ENCODE measurements at regions not wholly inside any gene's neighbourhood (a gene's known extent, or its start where the extent isn't known, plus 50 kb on each side); places are given as distances from the start of the nearest gene placed in this dataset.

DNA sequence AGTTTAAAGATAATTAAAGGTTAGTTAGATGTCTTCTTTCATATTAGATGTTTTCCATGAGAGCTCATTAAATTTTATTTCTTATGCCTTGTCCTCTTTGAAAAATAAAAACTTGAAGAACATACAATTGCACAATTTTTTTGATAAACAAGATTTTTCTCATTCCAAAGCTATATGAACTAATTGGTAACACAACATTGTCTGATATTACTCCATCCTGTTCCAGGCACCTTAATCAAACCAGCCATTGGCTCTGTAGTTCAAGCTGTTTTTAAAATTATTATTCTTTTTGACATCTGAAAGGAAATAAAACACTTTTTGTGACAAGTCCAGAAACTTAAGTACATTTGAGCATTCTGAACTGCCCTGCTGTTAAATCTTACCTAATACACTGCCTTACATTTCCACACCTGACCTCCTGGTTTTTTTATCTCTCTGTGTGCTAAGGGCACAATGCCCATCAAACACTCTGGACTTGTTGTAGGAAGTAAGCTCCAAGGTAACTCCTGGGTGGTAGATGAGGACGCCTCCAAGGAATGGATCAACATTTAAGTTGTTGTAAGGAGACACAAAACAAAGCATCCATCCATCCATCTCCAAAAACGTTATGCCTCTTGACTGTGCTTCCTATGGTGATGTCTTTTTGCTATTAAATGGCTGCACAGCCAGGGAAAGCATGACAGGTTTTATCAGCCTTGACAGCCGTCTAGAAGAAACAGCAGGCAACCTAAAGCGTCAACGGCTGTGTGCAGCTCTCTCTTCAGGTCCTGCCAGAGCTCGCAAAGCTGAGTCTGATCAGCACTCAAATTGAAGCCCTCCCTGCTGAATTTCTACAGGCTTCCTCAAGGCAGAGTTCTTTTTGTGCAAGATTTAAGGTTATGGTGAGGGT, 449.9 kb upstream of the FLRT2 start:
- no peak for DNase-seq

- no peak for DNase-seq
Observed at GRCh38 chr14:85084344-85084743, 445.6 kb upstream of the FLRT2 start.

GRCh38 chr14:85085981-85086380, 444.0 kb upstream of the FLRT2 start:
- DNase-seq, result no peak

GRCh38 chr14:85087201-85087600, 442.7 kb upstream of the FLRT2 start:
- DNase-seq, result no peak

GRCh38 chr14:85088192-85088591, 441.8 kb upstream of the FLRT2 start:
- DNase-seq, result no peak

GRCh38 chr14:85090681-85091080, 439.3 kb upstream of the FLRT2 start:
- no peak for DNase-seq

DNA sequence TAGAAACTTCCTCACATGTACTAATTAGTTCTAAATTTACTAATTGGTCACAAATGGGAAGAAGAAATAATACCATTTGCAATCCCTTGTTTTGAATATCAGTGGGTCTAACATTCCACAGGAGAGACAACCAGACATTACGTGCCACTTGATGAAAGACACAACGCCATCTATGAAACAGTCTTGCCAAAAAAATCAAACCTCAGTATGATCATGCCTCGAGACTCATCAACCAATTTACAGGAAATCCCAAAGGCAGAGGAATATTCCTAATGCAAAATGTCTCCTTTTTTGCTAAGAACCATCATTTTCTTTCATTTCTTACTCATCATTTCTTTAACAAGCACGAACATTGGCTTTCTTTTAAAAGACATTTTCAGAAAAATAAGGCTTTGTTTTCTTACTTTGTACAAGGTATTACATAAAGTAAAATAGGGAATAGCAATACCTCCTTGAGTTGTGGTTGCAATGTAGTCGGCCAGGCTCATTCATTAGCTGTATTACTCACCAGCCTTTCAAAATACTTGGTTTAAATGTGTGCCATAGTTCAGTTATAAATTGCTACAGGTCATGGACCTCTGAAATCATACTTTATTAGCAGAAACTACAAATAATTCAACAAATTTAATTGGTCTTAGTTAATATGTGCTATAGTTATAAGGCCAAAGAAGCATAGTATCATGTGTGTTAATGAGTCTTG, 436.2 kb upstream of the FLRT2 start:
- no peak for DNase-seq

DNA sequence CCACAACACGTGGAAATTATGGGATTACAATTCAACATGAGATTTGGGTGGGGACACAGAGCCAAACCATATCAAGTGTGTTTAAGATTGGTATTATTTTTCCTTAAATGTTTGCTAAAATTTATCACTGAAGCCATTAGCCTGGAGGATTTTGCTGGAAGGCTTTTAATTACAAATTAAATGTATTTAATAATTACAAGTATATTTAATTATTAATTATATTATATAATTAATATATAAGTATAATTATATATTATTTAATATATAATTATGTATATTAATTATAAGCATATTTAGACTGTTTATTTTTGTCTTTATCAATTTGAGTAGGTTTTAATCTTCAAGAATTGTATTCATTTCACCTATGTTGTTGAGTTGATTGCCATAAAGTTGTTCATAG, 427.4 kb upstream of the FLRT2 start:
- DNase-seq, result no peak

GRCh38 chr14:85106506-85106905, 423.4 kb upstream of the FLRT2 start:
- no peak for DNase-seq

DNA sequence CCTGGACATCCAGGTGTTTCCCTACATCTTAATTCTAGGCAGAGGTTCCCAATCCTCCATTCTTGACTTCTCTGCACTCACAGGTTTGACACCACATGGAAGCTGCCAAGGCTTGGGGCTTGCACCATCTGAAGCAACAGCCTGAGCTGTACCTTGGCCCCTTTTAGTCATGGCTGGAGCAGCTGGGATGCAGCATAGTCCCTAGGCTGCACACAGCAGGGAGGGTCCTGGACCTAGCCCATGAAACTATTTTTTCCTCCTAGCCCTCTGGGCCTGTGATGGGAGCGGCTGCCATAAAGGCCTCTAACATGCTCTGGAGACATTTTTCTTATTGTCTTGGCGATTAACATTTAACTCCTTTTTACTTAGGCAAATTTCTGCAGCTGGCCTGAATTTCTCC, 417.2 kb upstream of the FLRT2 start:
- no peak for DNase-seq

DNA sequence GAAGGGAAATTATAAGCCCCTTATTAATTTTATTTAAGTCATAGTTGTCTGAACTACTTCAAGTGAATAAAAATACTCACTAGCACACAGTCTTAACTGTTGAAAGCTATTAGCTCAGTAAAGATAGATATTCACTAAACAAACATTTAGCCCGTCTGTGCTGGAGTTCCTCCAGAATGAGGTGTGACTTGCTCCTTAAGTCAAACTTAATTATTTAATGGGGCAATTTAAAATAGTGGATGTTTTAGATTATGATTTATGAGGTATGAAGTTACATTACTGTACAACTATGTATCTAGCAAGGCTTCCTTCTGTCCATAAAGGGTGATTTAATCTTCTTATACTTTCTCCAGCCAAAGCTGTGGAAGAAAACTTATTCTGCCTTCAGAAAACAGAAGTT, 414.0 kb upstream of the FLRT2 start:
- DNase-seq, result no peak

- DNase-seq, result no peak
Observed at GRCh38 chr14:85118274-85118673, 411.7 kb upstream of the FLRT2 start.

GRCh38 chr14:85122690-85123089, 407.3 kb upstream of the FLRT2 start:
- DNase-seq, result no peak

DNA sequence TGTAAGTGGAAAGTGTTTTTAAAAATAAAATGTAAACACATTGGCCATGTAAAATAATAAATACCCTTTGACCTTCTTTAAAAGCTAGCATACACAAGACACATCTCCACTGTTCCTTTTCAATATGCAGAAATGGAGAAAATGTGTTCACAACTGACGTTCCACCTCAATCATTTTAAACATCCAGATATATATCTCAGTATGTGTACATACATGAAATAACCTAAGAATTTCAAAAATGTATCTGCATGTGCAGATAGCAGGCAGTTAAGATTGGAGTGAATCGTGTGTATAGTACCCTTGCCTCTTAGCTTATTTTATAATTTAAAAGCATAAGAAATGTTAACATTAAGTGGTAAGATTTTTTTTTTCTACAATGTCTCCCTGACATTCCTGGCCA, 406.2 kb upstream of the FLRT2 start:
- no peak for DNase-seq

GRCh38 chr14:85124631-85125290, 405.2 kb upstream of the FLRT2 start:
- DNase-seq, result no peak

DNA sequence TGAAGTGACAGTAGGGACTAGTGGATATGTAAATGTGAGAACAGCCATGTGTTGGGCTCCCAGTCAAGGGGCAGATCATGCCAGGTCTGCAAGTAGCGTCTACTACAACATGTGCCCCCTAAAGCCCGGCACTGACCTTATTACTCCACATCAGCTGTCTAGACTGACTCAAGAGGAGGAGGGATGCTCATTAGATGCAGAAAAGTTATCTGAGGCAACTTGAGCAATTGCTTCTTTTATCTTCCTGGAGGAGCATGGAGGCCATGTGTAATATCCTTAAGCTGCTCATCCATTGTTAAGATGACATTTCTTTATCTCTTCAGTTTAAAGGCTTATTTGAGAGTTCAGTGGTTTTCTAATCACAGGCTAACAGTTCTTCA, 404.7 kb upstream of the FLRT2 start:
- DNase-seq, result no peak

- DNase-seq, result no peak
Observed at GRCh38 chr14:85129921-85130320, 400.0 kb upstream of the FLRT2 start.

- no peak for DNase-seq
Observed at GRCh38 chr14:85131226-85131922, 398.6 kb upstream of the FLRT2 start.

GRCh38 chr14:85142982-85143381, 387.0 kb upstream of the FLRT2 start:
- no peak for DNase-seq

DNA sequence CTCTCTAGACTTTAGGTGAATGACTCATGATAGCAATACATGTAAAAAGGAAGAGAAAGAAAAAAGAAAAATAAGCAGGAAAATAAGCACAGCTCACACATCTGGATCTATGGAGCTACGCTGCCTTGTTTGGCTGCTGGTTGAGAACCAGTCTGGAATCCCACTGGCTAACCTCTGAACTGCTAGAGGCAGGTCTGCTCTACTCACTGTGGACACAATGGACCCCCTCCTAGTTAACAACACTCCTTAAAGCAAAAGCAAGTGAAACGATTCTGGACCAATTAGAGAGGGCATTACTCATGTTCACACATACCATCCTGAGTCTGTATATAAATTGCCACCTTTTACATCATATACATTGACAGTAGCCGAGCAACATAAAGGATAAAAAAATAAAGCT, 383.2 kb upstream of the FLRT2 start:
- no peak for DNase-seq

GRCh38 chr14:85150166-85150565, 379.8 kb upstream of the FLRT2 start:
- no peak for DNase-seq

GRCh38 chr14:85154714-85155113, 375.2 kb upstream of the FLRT2 start:
- DNase-seq, result no peak

DNA sequence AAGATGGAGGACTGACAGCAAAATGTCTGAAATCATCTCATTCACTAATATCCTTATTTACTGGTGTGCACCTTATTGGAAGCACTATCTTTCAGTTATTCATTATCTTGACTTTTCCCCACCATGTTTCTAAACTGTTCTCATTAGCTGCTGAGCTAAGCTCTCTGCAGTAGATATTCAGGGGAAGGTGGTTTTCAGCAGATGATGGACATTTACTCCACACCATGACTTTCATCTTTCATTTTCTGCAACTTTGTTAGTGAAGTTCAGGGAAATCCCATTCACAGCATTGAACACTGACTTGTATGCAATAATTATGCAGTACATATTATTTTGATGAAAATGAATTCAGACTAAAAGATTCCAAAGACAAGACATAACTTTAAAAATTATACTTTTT, 373.6 kb upstream of the FLRT2 start:
- no peak for DNase-seq
